Stomach (tissue), 4 donors: ENCODE measurements at regions not wholly inside any gene's neighbourhood (a gene's known extent, or its start where the extent isn't known, plus 50 kb on each side); places are given as distances from the start of the nearest gene placed in this dataset.

Source experiments
- POLR2A ChIP-seq, 4 donors: fragments of 450-650 bp; IDR thresholded peaks; one replicate each; pipeline ENCODE4 v1.6.1; 2016; ENCODE audit warnings: antibody characterized with exemption in 4 of 4, control low read depth in 2 of 4, mild to moderate bottlenecking in 1 of 4, moderate library complexity in 1 of 4
- TF ChIP-seq, protein P1 (sequence below), 7 experiments: fragments of 450-650 bp in 4 of 7; fragments of 200-600 bp in 3 of 7; sonication (generic) in 3 of 7; IDR thresholded peaks; one replicate each; pipeline ENCODE4 v1.5.1; 2016 to 2019; ENCODE audit warnings: antibody characterized with exemption in 7 of 7, control low read depth in 2 of 7, mild to moderate bottlenecking in 1 of 7

DNA sequence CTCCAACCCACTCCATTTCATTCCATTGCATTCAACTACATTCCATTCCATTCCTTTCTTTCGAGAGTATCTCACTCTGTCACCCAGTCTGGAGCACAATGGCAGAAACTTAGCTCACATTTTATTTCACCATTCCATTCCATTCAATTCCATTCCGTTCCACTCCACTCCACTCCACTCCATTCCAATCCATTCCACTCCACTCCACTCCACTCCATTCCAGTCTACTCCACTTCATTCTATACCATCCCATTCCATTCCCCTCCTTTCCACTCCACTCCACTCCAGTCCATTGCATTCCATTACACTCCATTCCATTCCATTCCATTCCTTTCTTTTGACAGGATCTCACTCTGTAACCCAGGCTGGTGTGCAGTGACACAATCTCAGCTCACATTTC lies 1466.3 kb downstream of the TSPY10 start:
- TF ChIP-seq POLR2A (IDR thresholded peaks at IDR 0.05) = no peak
- TF ChIP-seq, protein P1, sequence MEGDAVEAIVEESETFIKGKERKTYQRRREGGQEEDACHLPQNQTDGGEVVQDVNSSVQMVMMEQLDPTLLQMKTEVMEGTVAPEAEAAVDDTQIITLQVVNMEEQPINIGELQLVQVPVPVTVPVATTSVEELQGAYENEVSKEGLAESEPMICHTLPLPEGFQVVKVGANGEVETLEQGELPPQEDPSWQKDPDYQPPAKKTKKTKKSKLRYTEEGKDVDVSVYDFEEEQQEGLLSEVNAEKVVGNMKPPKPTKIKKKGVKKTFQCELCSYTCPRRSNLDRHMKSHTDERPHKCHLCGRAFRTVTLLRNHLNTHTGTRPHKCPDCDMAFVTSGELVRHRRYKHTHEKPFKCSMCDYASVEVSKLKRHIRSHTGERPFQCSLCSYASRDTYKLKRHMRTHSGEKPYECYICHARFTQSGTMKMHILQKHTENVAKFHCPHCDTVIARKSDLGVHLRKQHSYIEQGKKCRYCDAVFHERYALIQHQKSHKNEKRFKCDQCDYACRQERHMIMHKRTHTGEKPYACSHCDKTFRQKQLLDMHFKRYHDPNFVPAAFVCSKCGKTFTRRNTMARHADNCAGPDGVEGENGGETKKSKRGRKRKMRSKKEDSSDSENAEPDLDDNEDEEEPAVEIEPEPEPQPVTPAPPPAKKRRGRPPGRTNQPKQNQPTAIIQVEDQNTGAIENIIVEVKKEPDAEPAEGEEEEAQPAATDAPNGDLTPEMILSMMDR (IDR thresholded peaks at IDR 0.05) = no peak
